ENCODE measurements at regions not wholly inside any gene's neighbourhood (a gene's known extent, or its start where the extent isn't known, plus 50 kb on each side); places are given as distances from the start of the nearest gene placed in this dataset.

DNA sequence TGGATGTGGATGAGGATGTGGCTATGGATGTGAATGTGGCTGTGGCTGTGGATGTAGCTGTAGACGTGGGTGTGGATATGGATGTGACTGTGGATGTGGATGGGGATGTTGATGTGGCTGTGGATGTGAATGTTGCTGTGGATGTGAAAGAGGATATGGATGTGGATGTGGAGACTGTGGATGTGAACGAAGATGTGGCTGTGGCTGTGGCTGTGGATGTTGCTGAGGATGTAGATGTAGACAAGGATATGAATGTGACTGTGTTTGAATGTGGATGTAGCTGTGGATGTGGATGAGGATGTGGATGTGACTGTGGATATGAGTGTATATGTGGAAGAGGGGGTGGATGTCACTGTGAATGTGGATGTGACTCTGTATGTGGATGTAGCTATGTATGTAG lies 884.6 kb upstream of the CHAC2 start:
- H3K4me1 ChIP-seq (ENCODE audit: control insufficient read depth, insufficient read depth, low read length), result no peaks in the 10 kb centered on the region
- H3K27me3 ChIP-seq (ENCODE audit: control insufficient read depth, insufficient read depth, low read length), result no peaks in the 10 kb centered on the region
- no peaks in the 10 kb centered on the region for H3K36me3 ChIP-seq (ENCODE audit: control insufficient read depth, insufficient read depth, low read length)
- H3K9me3 ChIP-seq (ENCODE audit: control insufficient read depth, insufficient read depth, low read length), result no peaks in the 10 kb centered on the region
- H3K4me3 ChIP-seq (ENCODE audit: low read depth, low read length), result no peak overlapping the region
- no peak overlapping the region for H3K9ac ChIP-seq (ENCODE audit: low read depth, low read length)

DNA sequence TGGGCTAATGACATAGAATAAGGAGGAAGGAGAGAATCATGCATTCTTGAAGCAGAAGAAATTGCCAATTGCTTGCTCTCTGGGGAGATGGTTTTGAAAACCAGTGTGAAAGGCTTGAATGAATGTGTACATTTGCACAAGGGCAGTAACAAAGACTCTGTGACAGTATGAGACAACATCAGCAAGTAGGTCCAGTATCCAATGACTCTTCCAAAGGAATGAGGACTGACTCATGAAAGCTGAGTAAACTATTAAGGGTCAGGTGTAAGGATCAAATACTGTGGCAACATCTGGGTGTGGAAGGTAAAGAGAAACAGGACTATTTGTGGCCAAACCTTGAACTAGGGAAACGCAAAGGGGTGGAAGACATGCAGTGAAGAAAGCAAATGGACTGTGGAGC lies 886.0 kb upstream of the CHAC2 start:
- H3K27me3 ChIP-seq (ENCODE audit: control insufficient read depth, insufficient read depth, low read length), result no peaks in the 10 kb centered on the region
- H3K36me3 ChIP-seq (ENCODE audit: control insufficient read depth, insufficient read depth, low read length), result no peaks in the 10 kb centered on the region
- no peaks in the 10 kb centered on the region for H3K4me1 ChIP-seq (ENCODE audit: control insufficient read depth, insufficient read depth, low read length)
- no peak overlapping the region for H3K9ac ChIP-seq (ENCODE audit: low read depth, low read length)
- H3K4me3 ChIP-seq (ENCODE audit: low read depth, low read length), result no peak overlapping the region
- no peaks in the 10 kb centered on the region for H3K9me3 ChIP-seq (ENCODE audit: control insufficient read depth, insufficient read depth, low read length)

DNA sequence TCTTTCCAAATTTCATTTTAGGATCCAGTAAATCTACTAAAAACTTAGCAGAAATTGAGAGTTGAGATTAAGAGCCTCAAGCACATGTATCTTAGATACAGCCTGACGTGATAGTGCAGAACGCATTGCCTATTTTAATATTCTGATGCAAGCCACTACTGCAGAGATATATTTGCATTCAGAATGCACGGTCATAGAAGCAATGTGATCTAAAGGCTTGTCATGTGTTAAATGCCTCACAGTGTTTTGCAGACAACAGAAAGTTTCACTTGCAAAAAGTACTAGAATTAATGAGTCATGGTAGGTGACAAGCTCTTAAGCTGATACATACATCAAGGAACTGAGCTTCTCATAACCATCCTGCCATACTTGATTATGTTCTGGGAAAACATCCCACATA lies 886.7 kb upstream of the CHAC2 start:
- H3K9me3 ChIP-seq (ENCODE audit: control insufficient read depth, insufficient read depth, low read length), result no peaks in the 10 kb centered on the region
- no peaks in the 10 kb centered on the region for H3K36me3 ChIP-seq (ENCODE audit: control insufficient read depth, insufficient read depth, low read length)
- no peak overlapping the region for H3K4me3 ChIP-seq (ENCODE audit: low read depth, low read length)
- H3K9ac ChIP-seq (ENCODE audit: low read depth, low read length), result no peak overlapping the region
- no peaks in the 10 kb centered on the region for H3K27me3 ChIP-seq (ENCODE audit: control insufficient read depth, insufficient read depth, low read length)
- H3K4me1 ChIP-seq (ENCODE audit: control insufficient read depth, insufficient read depth, low read length), result no peaks in the 10 kb centered on the region

- H3K4me3 ChIP-seq (ENCODE audit: low read depth, low read length), result no peak overlapping the region
- H3K27me3 ChIP-seq (ENCODE audit: control insufficient read depth, insufficient read depth, low read length), result no peaks in the 10 kb centered on the region
- no peaks in the 10 kb centered on the region for H3K4me1 ChIP-seq (ENCODE audit: control insufficient read depth, insufficient read depth, low read length)
- no peaks in the 10 kb centered on the region for H3K9me3 ChIP-seq (ENCODE audit: control insufficient read depth, insufficient read depth, low read length)
- no peaks in the 10 kb centered on the region for H3K36me3 ChIP-seq (ENCODE audit: control insufficient read depth, insufficient read depth, low read length)
- H3K9ac ChIP-seq (ENCODE audit: low read depth, low read length), result no peak overlapping the region
These were observed 888.0 kb upstream of the CHAC2 start for GRCh38 chr2:52879561-52879960.

- no peaks in the 10 kb centered on the region for H3K27me3 ChIP-seq (ENCODE audit: control insufficient read depth, insufficient read depth, low read length)
- no peaks in the 10 kb centered on the region for H3K4me1 ChIP-seq (ENCODE audit: control insufficient read depth, insufficient read depth, low read length)
- H3K9me3 ChIP-seq (ENCODE audit: control insufficient read depth, insufficient read depth, low read length), result no peaks in the 10 kb centered on the region
- no peak overlapping the region for H3K9ac ChIP-seq (ENCODE audit: low read depth, low read length)
- no peaks in the 10 kb centered on the region for H3K36me3 ChIP-seq (ENCODE audit: control insufficient read depth, insufficient read depth, low read length)
- H3K4me3 ChIP-seq (ENCODE audit: low read depth, low read length), result no peak overlapping the region
These were observed 889.9 kb upstream of the CHAC2 start for GRCh38 chr2:52877703-52878102.

- Histone ChIP-seq H3K4me1 (ENCODE audit: control insufficient read depth, insufficient read depth, low read length) (no peaks in the 10 kb centered on the region), H3K9ac (ENCODE audit: low read depth, low read length) (no peak overlapping the region), H3K9me3 (ENCODE audit: control insufficient read depth, insufficient read depth, low read length) (no peaks in the 10 kb centered on the region), H3K4me3 (ENCODE audit: low read depth, low read length) (no peak overlapping the region), H3K27me3 (ENCODE audit: control insufficient read depth, insufficient read depth, low read length) (no peaks in the 10 kb centered on the region), H3K36me3 (ENCODE audit: control insufficient read depth, insufficient read depth, low read length) (no peaks in the 10 kb centered on the region)
These were observed 893.0 kb upstream of the CHAC2 start for GRCh38 chr2:52874466-52875106.

GRCh38 chr2:52862801-52863200 lies 904.8 kb upstream of the CHAC2 start:
- Histone ChIP-seq H3K36me3 (ENCODE audit: control insufficient read depth, insufficient read depth, low read length) (no peaks in the 10 kb centered on the region), H3K9ac (ENCODE audit: low read depth, low read length) (no peak overlapping the region), H3K4me1 (ENCODE audit: control insufficient read depth, insufficient read depth, low read length) (no peaks in the 10 kb centered on the region), H3K9me3 (ENCODE audit: control insufficient read depth, insufficient read depth, low read length) (no peaks in the 10 kb centered on the region), H3K27me3 (ENCODE audit: control insufficient read depth, insufficient read depth, low read length) (no peaks in the 10 kb centered on the region), H3K4me3 (ENCODE audit: low read depth, low read length) (no peak overlapping the region)

GRCh38 chr2:52861596-52861995 lies 906.0 kb upstream of the CHAC2 start:
- Histone ChIP-seq H3K9ac (ENCODE audit: low read depth, low read length) (no peak overlapping the region), H3K9me3 (ENCODE audit: control insufficient read depth, insufficient read depth, low read length) (no peaks in the 10 kb centered on the region), H3K36me3 (ENCODE audit: control insufficient read depth, insufficient read depth, low read length) (no peaks in the 10 kb centered on the region), H3K27me3 (ENCODE audit: control insufficient read depth, insufficient read depth, low read length) (no peaks in the 10 kb centered on the region), H3K4me3 (ENCODE audit: low read depth, low read length) (no peak overlapping the region), H3K4me1 (ENCODE audit: control insufficient read depth, insufficient read depth, low read length) (no peaks in the 10 kb centered on the region)

GRCh38 chr2:52859065-52859464 lies 908.5 kb upstream of the CHAC2 start:
- H3K4me3 ChIP-seq (ENCODE audit: low read depth, low read length), result no peak overlapping the region
- H3K36me3 ChIP-seq (ENCODE audit: control insufficient read depth, insufficient read depth, low read length), result no peaks in the 10 kb centered on the region
- H3K9me3 ChIP-seq (ENCODE audit: control insufficient read depth, insufficient read depth, low read length), result no peaks in the 10 kb centered on the region
- no peak overlapping the region for H3K9ac ChIP-seq (ENCODE audit: low read depth, low read length)
- no peaks in the 10 kb centered on the region for H3K27me3 ChIP-seq (ENCODE audit: control insufficient read depth, insufficient read depth, low read length)
- H3K4me1 ChIP-seq (ENCODE audit: control insufficient read depth, insufficient read depth, low read length), result no peaks in the 10 kb centered on the region

DNA sequence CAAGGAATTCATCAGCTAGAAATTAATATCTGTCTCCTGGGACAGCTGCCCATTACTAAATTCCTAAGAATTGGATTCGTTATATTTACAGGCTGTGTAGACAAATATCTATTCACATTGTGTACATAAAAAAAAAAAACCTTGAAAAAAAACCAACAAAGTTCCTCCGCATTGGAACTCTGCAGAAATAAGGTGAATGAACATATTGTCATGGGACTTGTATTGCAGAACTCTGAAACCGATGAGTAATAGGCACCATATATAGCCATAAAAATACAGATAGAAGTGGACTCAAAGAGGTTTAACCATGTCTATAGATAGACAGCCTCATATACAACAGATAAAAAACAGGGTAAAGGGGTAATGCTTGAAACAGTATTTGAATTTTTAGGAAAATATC lies 909.9 kb upstream of the CHAC2 start:
- H3K4me1 ChIP-seq (ENCODE audit: control insufficient read depth, insufficient read depth, low read length), result no peaks in the 10 kb centered on the region
- H3K4me3 ChIP-seq (ENCODE audit: low read depth, low read length), result no peak overlapping the region
- no peak overlapping the region for H3K9ac ChIP-seq (ENCODE audit: low read depth, low read length)
- no peaks in the 10 kb centered on the region for H3K9me3 ChIP-seq (ENCODE audit: control insufficient read depth, insufficient read depth, low read length)
- H3K27me3 ChIP-seq (ENCODE audit: control insufficient read depth, insufficient read depth, low read length), result no peaks in the 10 kb centered on the region
- no peaks in the 10 kb centered on the region for H3K36me3 ChIP-seq (ENCODE audit: control insufficient read depth, insufficient read depth, low read length)

DNA sequence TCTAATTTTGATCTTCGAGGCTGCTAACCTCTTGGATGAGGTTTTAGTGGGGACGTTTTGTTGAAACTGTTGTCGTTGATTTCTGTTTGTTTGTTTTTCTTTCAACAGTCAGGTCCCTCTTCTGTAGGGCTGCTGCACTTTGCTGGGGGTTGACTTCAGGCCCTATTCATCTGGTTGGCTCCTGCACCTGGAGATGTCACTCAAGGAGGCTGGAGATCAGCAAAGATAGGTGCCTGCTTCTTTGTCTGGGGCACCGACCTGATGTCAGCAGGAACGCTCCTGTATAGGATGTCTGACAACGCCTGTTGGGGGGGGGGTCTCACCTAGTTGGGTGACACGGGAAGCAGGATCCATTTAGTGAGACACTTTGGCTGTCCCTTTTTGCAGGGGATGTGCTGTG lies 915.6 kb upstream of the CHAC2 start:
- Histone ChIP-seq H3K36me3 (ENCODE audit: control insufficient read depth, insufficient read depth, low read length) (no peaks in the 10 kb centered on the region), H3K4me1 (ENCODE audit: control insufficient read depth, insufficient read depth, low read length) (no peaks in the 10 kb centered on the region), H3K27me3 (ENCODE audit: control insufficient read depth, insufficient read depth, low read length) (no peaks in the 10 kb centered on the region), H3K4me3 (ENCODE audit: low read depth, low read length) (no peak overlapping the region), H3K9ac (ENCODE audit: low read depth, low read length) (no peak overlapping the region), H3K9me3 (ENCODE audit: control insufficient read depth, insufficient read depth, low read length) (no peaks in the 10 kb centered on the region)

DNA sequence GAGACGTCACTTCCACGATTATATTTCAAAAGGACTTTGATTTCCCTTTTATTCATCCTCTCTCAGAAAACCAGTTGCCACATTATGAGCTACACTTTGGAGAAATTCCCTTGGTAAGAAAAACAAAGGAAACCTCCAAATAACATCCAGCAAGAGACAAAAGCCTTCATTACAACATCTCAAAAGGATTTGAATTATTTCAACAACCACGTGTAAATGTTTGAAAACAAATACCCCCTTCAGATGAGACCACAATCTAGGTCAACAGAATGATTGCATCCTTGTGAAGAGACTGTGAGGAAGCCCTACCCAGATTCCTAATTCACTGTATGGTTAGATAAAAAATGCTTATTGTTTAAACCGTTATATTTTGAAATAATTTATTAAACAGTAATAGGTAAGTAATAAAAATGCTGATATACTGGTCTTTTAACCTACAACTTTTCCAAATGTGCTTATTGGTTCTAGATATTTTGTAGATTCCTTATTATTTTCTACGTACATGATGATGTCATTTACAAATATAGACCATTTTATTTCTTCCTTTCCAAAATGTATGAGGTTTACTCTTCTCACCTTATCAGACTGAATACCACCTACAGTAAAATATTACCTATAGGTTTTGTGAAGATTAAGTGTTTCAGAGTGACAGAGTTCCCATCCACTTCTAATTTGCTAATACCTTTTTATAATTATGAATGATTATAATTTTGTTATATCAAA lies 922.7 kb upstream of the CHAC2 start:
- no peaks in the 10 kb centered on the region for H3K9me3 ChIP-seq (ENCODE audit: control insufficient read depth, insufficient read depth, low read length)
- no peak overlapping the region for H3K9ac ChIP-seq (ENCODE audit: low read depth, low read length)
- H3K4me1 ChIP-seq (ENCODE audit: control insufficient read depth, insufficient read depth, low read length), result peaks cover 3% of the 10 kb centered on the region
- H3K36me3 ChIP-seq (ENCODE audit: control insufficient read depth, insufficient read depth, low read length), result no peaks in the 10 kb centered on the region
- no peaks in the 10 kb centered on the region for H3K27me3 ChIP-seq (ENCODE audit: control insufficient read depth, insufficient read depth, low read length)
- H3K4me3 ChIP-seq (ENCODE audit: low read depth, low read length), result no peak overlapping the region
